ENCODE measurements at regions not wholly inside any gene's neighbourhood (a gene's known extent, or its start where the extent isn't known, plus 50 kb on each side); places are given as distances from the start of the nearest gene placed in this dataset.
"Not testable (repeated sequence)": the region's sequence is repeated elsewhere in the genome, so short reads cannot be mapped to it uniquely, and the experiment has no call there.

- DNase-seq (ENCODE audit: low read depth in 3 of 3): no peak
Observed at GRCh38 chr6:10128721-10129120, 286.2 kb downstream of the TFAP2A start.

GRCh38 chr6:10122164-10122563 is 292.7 kb downstream of the TFAP2A start:
- DNase-seq (ENCODE audit: low read depth in 3 of 3): no peak

GRCh38 chr6:10112871-10113549 is 301.9 kb downstream of the TFAP2A start:
- no peak for DNase-seq (ENCODE audit: low read depth in 3 of 3)

GRCh38 chr6:10111975-10112374 is 302.9 kb downstream of the TFAP2A start:
- DNase-seq (ENCODE audit: low read depth in 3 of 3): no peak

GRCh38 chr6:10101551-10102252 is 313.2 kb downstream of the TFAP2A start:
- no peak for DNase-seq (ENCODE audit: low read depth in 3 of 3)

- DNase-seq (ENCODE audit: low read depth in 3 of 3): no peak
Observed at GRCh38 chr6:10099529-10100140, 315.2 kb downstream of the TFAP2A start.

- no peak for DNase-seq (ENCODE audit: low read depth in 3 of 3)
Observed at GRCh38 chr6:10098756-10099528, 315.9 kb downstream of the TFAP2A start.

GRCh38 chr6:10093282-10093681 is 321.6 kb downstream of the TFAP2A start:
- DNase-seq (ENCODE audit: low read depth in 3 of 3): no peak

- no peak for DNase-seq (ENCODE audit: low read depth in 3 of 3)
Observed at GRCh38 chr6:10084111-10084986, 330.5 kb downstream of the TFAP2A start.

- no peak for DNase-seq (ENCODE audit: low read depth in 3 of 3)
Observed at GRCh38 chr6:10082385-10082784, 332.5 kb downstream of the TFAP2A start.

GRCh38 chr6:10081957-10082356 is 332.9 kb downstream of the TFAP2A start:
- DNase-seq (ENCODE audit: low read depth in 3 of 3): no peak

- no peak for DNase-seq (ENCODE audit: low read depth in 3 of 3)
Observed at GRCh38 chr6:10081075-10081474, 333.8 kb downstream of the TFAP2A start.

- no peak for DNase-seq (ENCODE audit: low read depth in 3 of 3)
Observed at GRCh38 chr6:10080561-10080960, 334.3 kb downstream of the TFAP2A start.

GRCh38 chr6:10078581-10078980 is 336.3 kb downstream of the TFAP2A start:
- DNase-seq (ENCODE audit: low read depth in 3 of 3): no peak

GRCh38 chr6:10074726-10075125 is 340.1 kb downstream of the TFAP2A start:
- DNase-seq (ENCODE audit: low read depth in 3 of 3): not testable (repeated sequence)

- no peak for DNase-seq (ENCODE audit: low read depth in 3 of 3)
Observed at GRCh38 chr6:10073341-10073740, 341.5 kb downstream of the TFAP2A start.

- DNase-seq (ENCODE audit: low read depth in 3 of 3): no peak
Observed at GRCh38 chr6:10071631-10072220, 343.1 kb downstream of the TFAP2A start.

GRCh38 chr6:10060004-10060403 is 354.9 kb downstream of the TFAP2A start:
- DNase-seq (ENCODE audit: low read depth in 3 of 3): no peak

GRCh38 chr6:10054672-10055071 is 360.2 kb downstream of the TFAP2A start:
- no peak for DNase-seq (ENCODE audit: low read depth in 3 of 3)

- no peak for DNase-seq (ENCODE audit: low read depth in 3 of 3)
Observed at GRCh38 chr6:10051283-10051682, 363.6 kb downstream of the TFAP2A start.
